RWPE1 (cell line): ENCODE measurements at regions not wholly inside any gene's neighbourhood (a gene's known extent, or its start where the extent isn't known, plus 50 kb on each side); places are given as distances from the start of the nearest gene placed in this dataset.
"Not testable (repeated sequence)": the region's sequence is repeated elsewhere in the genome, so short reads cannot be mapped to it uniquely, and the experiment has no call there.

Experiments
- CTCF ChIA-PET: fragments of 350-600 bp; sonication (Branson Sonifier 250); formaldehyde crosslinking; extraction: SDS; loops from one replicate; lab custom pipeline; 2021; lab: Yijun Ruan, JAX
- POLR2A ChIA-PET: fragments of 400-600 bp; formaldehyde crosslinking; extraction: SDS; loops from one replicate; lab custom pipeline; 2020; ENCODE audit warnings: antibody characterized with exemption; ENCODE audit not compliant: low non-redundant PET; lab: Yijun Ruan, JAX
- DNase-seq: peaks from one replicate; pipeline ENCODE4 v3.0.0; 2012; ENCODE audit warnings: low spot score
- H3K27ac ChIP-seq: fragments of 450-650 bp; 2 replicates; pipeline ENCODE4 v1.5.1; 2017
- TF ChIP-seq, protein P1 (sequence below): fragments of 450-650 bp; conservative IDR thresholded peaks from 2 replicates; pipeline ENCODE4 v1.5.1; 2017; ENCODE audit warnings: low read depth, mild to moderate bottlenecking

DNA sequence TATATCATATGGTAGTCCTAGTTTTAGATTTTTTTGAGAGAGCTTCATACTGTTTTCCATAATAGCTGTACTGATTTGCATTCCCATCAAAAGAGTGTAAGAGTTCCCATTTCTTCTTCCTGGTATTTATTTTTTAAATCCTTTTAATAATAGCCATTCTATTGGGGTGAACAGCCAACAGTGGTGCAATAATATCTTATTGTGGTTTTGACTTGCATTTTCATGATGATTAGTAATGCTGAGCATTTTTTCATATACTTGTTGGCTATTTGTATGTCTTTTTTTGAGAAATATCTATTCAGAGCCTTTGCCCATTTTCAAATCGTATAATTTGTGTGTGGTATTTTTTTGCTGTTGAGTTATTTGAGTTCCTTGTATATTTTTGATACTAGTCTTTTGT is 167.4 kb downstream of the FZD1 start:
- POLR2A ChIA-PET = no interaction called here
- no peak for DNase-seq
- H3K27ac ChIP-seq = no peak overlapping the region
- TF ChIP-seq, protein P1, sequence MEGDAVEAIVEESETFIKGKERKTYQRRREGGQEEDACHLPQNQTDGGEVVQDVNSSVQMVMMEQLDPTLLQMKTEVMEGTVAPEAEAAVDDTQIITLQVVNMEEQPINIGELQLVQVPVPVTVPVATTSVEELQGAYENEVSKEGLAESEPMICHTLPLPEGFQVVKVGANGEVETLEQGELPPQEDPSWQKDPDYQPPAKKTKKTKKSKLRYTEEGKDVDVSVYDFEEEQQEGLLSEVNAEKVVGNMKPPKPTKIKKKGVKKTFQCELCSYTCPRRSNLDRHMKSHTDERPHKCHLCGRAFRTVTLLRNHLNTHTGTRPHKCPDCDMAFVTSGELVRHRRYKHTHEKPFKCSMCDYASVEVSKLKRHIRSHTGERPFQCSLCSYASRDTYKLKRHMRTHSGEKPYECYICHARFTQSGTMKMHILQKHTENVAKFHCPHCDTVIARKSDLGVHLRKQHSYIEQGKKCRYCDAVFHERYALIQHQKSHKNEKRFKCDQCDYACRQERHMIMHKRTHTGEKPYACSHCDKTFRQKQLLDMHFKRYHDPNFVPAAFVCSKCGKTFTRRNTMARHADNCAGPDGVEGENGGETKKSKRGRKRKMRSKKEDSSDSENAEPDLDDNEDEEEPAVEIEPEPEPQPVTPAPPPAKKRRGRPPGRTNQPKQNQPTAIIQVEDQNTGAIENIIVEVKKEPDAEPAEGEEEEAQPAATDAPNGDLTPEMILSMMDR = no peak
- CTCF ChIA-PET = interaction anchor here (0.7 kb wide), 1 partner anchor 372 kb away, joined by 3 read pairs; no protein-coding TSS in a partner anchor

DNA sequence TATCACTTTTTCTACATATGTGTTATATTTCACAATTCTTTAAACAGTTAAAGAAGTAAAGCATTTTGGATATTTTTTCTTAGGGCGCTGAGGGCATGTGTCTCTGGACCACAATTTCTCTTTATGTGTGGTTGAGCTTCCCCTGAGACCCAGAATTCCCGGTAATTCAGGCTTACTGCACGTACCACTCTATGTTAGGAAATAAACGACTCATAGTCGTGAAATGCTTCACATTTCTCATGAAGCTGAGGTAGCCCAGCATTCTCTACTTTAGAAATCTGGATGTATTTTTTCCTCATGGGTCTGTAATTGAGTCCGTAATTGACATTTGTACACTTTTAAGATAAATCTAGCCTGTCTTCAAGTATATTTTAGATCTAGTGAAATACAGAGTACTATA is 170.6 kb downstream of the FZD1 start:
- TF ChIP-seq, protein P1 = no peak
- POLR2A ChIA-PET = no interaction called here
- no peak for DNase-seq
- no peak overlapping the region for H3K27ac ChIP-seq
- CTCF ChIA-PET = no interaction called here

DNA sequence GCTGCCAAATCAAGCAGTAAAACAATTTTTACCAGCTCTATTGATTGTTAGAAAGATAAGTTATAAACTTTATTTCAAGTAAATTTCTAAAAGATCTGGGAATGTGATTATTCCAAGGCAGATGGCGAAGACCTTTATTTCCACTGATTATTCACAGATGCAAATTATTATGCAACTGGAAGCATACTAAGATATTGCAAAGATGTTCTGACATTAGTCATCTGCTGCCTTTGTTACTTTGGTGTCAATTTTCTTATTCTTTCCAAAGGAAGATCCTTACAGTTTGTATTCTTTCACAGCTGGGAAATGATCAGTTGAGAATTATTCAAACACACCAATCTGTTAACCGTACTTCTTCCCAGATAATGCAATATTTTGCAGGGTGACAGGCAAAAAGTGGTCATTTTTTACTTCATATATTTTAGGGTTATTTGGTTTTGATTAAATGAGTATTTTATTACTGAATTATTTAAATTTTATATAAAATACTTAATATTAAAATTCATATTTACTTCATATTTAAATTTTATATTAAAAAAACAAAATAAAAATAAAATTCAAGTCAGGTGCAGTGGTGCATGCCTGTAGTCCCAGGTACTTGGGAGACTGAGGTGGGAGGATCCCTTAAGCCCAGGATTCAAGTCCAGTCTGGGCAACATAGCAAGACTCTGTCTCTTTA is 171.3 kb downstream of the FZD1 start:
- no peak overlapping the region for H3K27ac ChIP-seq
- DNase-seq = no peak
- TF ChIP-seq, protein P1 = no peak
- ChIA-PET POLR2A (no interaction called here), CTCF (interaction anchor here (0.7 kb wide), 1 partner anchor 272 kb away, joined by 3 read pairs; no protein-coding TSS in a partner anchor)

DNA sequence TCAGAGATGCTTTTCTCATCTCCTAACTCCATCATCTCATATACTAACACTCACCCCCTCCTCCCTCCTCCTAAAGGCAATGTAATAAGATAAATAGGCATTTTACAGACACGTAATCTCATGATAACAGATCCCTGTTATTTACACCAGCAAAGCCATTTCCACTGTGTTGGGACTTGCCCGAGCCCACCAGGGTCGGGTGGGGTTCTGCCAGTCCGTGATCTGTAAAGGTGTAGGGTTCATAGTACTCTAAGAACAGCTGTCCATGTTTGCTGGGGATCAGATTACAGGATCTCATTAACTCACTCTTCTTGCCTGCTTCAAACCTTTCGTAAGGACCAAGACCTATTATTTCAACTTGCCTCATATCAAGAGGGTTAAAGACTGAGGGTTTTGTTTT is 172.4 kb downstream of the FZD1 start:
- CTCF ChIA-PET = no interaction called here
- DNase-seq = no peak

DNA sequence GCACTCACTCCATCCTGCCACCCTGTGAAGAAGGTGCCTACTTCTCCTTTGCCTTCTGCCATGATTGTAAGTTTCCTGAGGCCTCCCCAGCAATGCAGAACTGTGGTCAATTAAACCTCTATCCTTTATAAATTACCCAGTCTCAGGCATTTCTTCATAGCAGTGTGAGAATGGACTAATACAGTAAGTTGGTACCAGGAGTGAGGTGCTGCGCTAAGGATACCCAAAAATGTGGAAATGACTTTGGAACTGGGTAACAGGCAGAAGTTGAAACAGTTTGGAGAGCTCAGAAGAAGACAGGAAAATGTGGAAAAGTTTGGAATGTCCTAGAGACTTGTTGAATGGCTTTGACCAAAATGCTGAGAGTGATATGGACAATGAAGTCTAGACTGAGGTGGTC is 176.0 kb downstream of the FZD1 start:
- H3K27ac ChIP-seq, DNase-seq, CTCF ChIA-PET, POLR2A ChIA-PET: not testable (repeated sequence)

More for the DNA sequence above, 172.4 kb downstream of the FZD1 start:
- POLR2A ChIA-PET = no interaction called here
- no peak overlapping the region for H3K27ac ChIP-seq
- TF ChIP-seq, protein P1 = no peak

DNA sequence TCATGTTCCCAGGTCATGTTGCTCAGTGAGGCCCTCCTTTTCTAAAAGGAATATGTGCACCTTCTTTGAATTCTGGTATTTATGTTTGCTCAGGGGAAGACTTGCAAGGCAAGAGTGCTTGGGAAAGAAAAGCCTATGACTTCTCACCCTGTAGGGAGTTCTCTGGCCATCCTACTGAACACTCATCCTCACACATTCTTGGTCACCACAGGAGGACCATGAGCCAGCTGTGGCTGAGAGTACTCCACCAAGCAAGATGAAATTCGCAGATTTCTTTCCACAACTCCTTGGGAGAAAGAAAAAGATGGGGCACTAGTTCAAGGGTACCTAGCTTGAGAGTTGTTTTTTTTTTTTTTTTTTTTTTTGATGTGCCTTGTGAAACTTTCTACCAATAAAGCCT is 179.6 kb downstream of the FZD1 start:
- no peak overlapping the region for H3K27ac ChIP-seq
- POLR2A ChIA-PET = no interaction called here
- TF ChIP-seq, protein P1 = no peak
- CTCF ChIA-PET = no interaction called here
- DNase-seq = no peak

DNA sequence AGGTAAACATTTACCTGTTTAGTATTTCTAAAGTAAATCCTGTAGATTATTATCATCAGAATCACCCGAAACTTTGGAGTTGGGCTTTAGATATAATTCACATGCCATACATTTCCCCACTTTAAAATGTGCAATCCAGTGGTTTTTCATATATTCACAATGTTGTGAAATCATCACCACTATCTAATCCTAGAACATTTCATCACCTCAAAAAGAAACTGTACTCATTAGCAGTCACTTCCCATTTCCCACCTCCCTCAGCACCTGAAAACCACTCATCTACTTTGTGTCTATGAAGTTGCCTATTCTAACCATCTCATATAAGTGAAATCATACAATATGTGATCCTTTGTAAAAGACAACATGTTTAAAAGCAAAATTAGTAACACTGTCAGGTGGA is 182.6 kb downstream of the FZD1 start:
- H3K27ac ChIP-seq = no peak overlapping the region
- TF ChIP-seq, protein P1 = no peak
- ChIA-PET CTCF (no interaction called here), POLR2A (no interaction called here)
- DNase-seq = no peak
